ENCODE measurements at regions not wholly inside any gene's neighbourhood (a gene's known extent, or its start where the extent isn't known, plus 50 kb on each side); places are given as distances from the start of the nearest gene placed in this dataset.
A peak's percentile ranks its signal among the peaks of the same experiment; 100 is the strongest.

DNA sequence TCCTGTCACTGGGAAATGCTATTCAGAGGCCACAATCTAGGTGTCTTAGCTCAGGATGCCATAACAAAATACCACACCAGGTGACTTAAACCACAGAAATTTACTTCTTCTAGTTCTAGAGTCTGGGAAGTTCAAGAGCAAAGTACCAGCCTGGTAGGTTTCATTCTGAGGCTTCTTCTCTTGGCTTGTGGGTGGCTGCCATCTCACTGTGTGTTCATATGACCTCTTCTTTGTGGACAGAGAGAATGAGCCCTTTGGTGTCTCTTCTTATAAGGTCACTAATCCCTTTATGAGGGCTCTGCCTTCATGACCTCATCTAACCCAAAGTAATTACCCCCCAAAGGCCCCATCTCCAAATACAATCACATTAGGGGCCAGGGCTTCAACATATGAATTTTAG lies 57.3 kb downstream of the RHOB start:
- TF ChIP-seq BACH2 (CRISPR knock-in tag; IDR thresholded peaks at IDR 0.05; ENCODE audit: borderline replicate concordance) (no peak), SNAI2 (CRISPR knock-in tag; IDR thresholded peaks at IDR 0.05) (no peak), CSRNP3 (CRISPR knock-in tag; IDR thresholded peaks at IDR 0.05) (no peak), RARB (CRISPR knock-in tag; IDR thresholded peaks at IDR 0.05) (no peak), CREB5 (CRISPR knock-in tag; IDR thresholded peaks at IDR 0.05; ENCODE audit: low read depth) (no peak), ZNF565 (CRISPR knock-in tag; conservative IDR thresholded peaks at IDR 0.05; ENCODE audit: low read depth) (no peak)
- TF ChIP-seq, protein P1, sequence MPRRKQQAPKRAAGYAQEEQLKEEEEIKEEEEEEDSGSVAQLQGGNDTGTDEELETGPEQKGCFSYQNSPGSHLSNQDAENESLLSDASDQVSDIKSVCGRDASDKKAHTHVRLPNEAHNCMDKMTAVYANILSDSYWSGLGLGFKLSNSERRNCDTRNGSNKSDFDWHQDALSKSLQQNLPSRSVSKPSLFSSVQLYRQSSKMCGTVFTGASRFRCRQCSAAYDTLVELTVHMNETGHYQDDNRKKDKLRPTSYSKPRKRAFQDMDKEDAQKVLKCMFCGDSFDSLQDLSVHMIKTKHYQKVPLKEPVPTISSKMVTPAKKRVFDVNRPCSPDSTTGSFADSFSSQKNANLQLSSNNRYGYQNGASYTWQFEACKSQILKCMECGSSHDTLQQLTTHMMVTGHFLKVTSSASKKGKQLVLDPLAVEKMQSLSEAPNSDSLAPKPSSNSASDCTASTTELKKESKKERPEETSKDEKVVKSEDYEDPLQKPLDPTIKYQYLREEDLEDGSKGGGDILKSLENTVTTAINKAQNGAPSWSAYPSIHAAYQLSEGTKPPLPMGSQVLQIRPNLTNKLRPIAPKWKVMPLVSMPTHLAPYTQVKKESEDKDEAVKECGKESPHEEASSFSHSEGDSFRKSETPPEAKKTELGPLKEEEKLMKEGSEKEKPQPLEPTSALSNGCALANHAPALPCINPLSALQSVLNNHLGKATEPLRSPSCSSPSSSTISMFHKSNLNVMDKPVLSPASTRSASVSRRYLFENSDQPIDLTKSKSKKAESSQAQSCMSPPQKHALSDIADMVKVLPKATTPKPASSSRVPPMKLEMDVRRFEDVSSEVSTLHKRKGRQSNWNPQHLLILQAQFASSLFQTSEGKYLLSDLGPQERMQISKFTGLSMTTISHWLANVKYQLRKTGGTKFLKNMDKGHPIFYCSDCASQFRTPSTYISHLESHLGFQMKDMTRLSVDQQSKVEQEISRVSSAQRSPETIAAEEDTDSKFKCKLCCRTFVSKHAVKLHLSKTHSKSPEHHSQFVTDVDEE (CRISPR knock-in tag; IDR thresholded peaks at IDR 0.05), result no peak
- ATAC-seq, result no peak

GRCh38 chr2:20506201-20506685 lies 59.4 kb downstream of the RHOB start:
- TF ChIP-seq ZFP30 (CRISPR knock-in tag; IDR thresholded peaks at IDR 0.05), result no peak
- TF ChIP-seq PPARA (CRISPR knock-in tag; IDR thresholded peaks at IDR 0.05; ENCODE audit: borderline replicate concordance), result no peak
- TF ChIP-seq, protein P2, sequence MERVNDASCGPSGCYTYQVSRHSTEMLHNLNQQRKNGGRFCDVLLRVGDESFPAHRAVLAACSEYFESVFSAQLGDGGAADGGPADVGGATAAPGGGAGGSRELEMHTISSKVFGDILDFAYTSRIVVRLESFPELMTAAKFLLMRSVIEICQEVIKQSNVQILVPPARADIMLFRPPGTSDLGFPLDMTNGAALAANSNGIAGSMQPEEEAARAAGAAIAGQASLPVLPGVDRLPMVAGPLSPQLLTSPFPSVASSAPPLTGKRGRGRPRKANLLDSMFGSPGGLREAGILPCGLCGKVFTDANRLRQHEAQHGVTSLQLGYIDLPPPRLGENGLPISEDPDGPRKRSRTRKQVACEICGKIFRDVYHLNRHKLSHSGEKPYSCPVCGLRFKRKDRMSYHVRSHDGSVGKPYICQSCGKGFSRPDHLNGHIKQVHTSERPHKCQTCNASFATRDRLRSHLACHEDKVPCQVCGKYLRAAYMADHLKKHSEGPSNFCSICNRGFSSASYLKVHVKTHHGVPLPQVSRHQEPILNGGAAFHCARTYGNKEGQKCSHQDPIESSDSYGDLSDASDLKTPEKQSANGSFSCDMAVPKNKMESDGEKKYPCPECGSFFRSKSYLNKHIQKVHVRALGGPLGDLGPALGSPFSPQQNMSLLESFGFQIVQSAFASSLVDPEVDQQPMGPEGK (CRISPR knock-in tag; IDR thresholded peaks at IDR 0.05; ENCODE audit: borderline replicate concordance), result no peak
- TF ChIP-seq SNAI2 (CRISPR knock-in tag; IDR thresholded peaks at IDR 0.05), result no peak
- TF ChIP-seq ZFP3 (CRISPR knock-in tag; IDR thresholded peaks at IDR 0.05), result no peak
- TF ChIP-seq RARB (CRISPR knock-in tag; IDR thresholded peaks at IDR 0.05), result no peak
- TF ChIP-seq ESRRG (CRISPR knock-in tag; IDR thresholded peaks at IDR 0.05), result no peak
- no peak for TF ChIP-seq TOX (CRISPR knock-in tag; IDR thresholded peaks at IDR 0.05; ENCODE audit: borderline replicate concordance)
- TF ChIP-seq TCF4 (CRISPR knock-in tag; IDR thresholded peaks at IDR 0.05; ENCODE audit: borderline replicate concordance), result no peak
- no peak for TF ChIP-seq OSR1 (CRISPR knock-in tag; IDR thresholded peaks at IDR 0.05)
- TF ChIP-seq BACH2 (CRISPR knock-in tag; IDR thresholded peaks at IDR 0.05; ENCODE audit: borderline replicate concordance), result no peak
- ATAC-seq, result peak; percentile 21; the same call in 1 of the 3 replicates

DNA sequence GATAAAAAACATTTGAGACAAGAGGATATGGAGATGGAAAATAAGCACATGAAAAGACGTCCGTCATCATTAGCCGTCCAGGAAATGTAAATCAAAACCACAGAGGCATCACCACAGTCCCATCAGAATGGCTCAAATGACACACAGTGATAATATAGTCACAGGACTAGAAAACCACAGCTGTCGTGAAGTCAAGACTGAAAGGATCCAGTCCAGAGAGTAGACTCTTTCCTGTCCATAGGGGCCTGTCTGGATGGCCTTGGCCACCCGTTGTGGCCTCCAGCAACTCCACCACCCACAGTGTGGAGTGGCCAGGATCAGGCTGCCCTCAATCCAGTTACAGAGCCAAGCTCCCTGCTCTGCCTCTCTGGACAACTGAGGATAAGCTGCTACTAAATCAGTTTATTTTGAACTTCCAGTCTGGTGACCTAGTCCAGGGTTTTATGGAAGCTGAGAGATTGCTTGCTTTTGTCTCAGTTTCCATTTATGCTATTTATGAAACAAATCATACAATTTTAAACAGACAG lies 60.4 kb downstream of the RHOB start:
- no peak; the same call in 2 of the 3 replicates for ATAC-seq
- TF ChIP-seq RARB (CRISPR knock-in tag; IDR thresholded peaks at IDR 0.05) (no peak), CSRNP3 (CRISPR knock-in tag; IDR thresholded peaks at IDR 0.05) (no peak), ESRRG (CRISPR knock-in tag; IDR thresholded peaks at IDR 0.05) (no peak), CSDC2 (CRISPR knock-in tag; IDR thresholded peaks at IDR 0.05) (no peak), CREB5 (CRISPR knock-in tag; IDR thresholded peaks at IDR 0.05; ENCODE audit: low read depth) (no peak), TOX (CRISPR knock-in tag; IDR thresholded peaks at IDR 0.05; ENCODE audit: borderline replicate concordance) (no peak), ARNTL (CRISPR knock-in tag; IDR thresholded peaks at IDR 0.05; ENCODE audit: borderline replicate concordance, low read depth) (no peak), ZNF8 (CRISPR knock-in tag; IDR thresholded peaks at IDR 0.05) (no peak), ZFP30 (CRISPR knock-in tag; IDR thresholded peaks at IDR 0.05) (no peak), ISL1 (CRISPR knock-in tag; IDR thresholded peaks at IDR 0.05) (no peak), POU6F1 (CRISPR knock-in tag; IDR thresholded peaks at IDR 0.05; ENCODE audit: borderline replicate concordance, low read depth) (no peak), GLIS3 (CRISPR knock-in tag; IDR thresholded peaks at IDR 0.05) (no peak), ZC3H10 (CRISPR knock-in tag; IDR thresholded peaks at IDR 0.05) (no peak), SNAI2 (CRISPR knock-in tag; IDR thresholded peaks at IDR 0.05) (no peak), ZFP3 (CRISPR knock-in tag; IDR thresholded peaks at IDR 0.05) (no peak)
- TF ChIP-seq, protein P1 (CRISPR knock-in tag; IDR thresholded peaks at IDR 0.05), result no peak

Measured in SK-N-SH treated with all-trans-retinoic acid at 6 μM for 48 hours (cell line).